DOHH2 (cell line): ENCODE measurements at regions not wholly inside any gene's neighbourhood (a gene's known extent, or its start where the extent isn't known, plus 50 kb on each side); places are given as distances from the start of the nearest gene placed in this dataset.

Experiments
- H3F3A ChIP-seq: fragments of 200-600 bp; sonication (generic), shearing (Covaris generic); 2 replicates; pipeline ENCODE4 v1.6.0; 2016; ENCODE audit warnings: antibody characterized with exemption, mild to moderate bottlenecking; ENCODE audit not compliant: control insufficient read depth, insufficient read depth
- H3K27ac ChIP-seq: fragments of 200-600 bp; sonication (generic); 2 replicates; pipeline ENCODE4 v1.5.1; 2014; ENCODE audit warnings: low read depth, mild to moderate bottlenecking, low read length, moderate library complexity
- H3K27me3 ChIP-seq: fragments of 200-600 bp; sonication (generic); 2 replicates; pipeline ENCODE4 v1.6.1; 2014; ENCODE audit warnings: mild to moderate bottlenecking, low read length, mixed read lengths; ENCODE audit not compliant: control insufficient read depth
- H3K36me3 ChIP-seq: fragments of 200-600 bp; sonication (generic); 2 replicates; pipeline ENCODE4 v1.6.1; 2014; ENCODE audit warnings: mild to moderate bottlenecking, low read length, moderate library complexity, mixed read lengths; ENCODE audit not compliant: control insufficient read depth
- H3K4me1 ChIP-seq: fragments of 200-600 bp; sonication (generic); 2 replicates; pipeline ENCODE4 v1.6.1; 2014; ENCODE audit warnings: mild to moderate bottlenecking, low read length, mixed read lengths; ENCODE audit not compliant: control insufficient read depth
- H3K4me2 ChIP-seq: fragments of 200-600 bp; sonication (generic); 2 replicates; pipeline ENCODE4 v1.6.0; 2014; ENCODE audit warnings: mild to moderate bottlenecking, low read length, moderate library complexity
- H3K4me3 ChIP-seq: fragments of 200-600 bp; sonication (generic); 2 replicates; pipeline ENCODE4 v1.5.1; 2014; ENCODE audit warnings: mild to moderate bottlenecking, low read length, mixed read lengths
- H3K79me2 ChIP-seq: fragments of 200-600 bp; sonication (generic); 2 replicates; pipeline ENCODE4 v1.6.1; 2014; ENCODE audit warnings: mild to moderate bottlenecking, low read length, mixed read lengths; ENCODE audit not compliant: control insufficient read depth
- H3K9me2 ChIP-seq: fragments of 200-600 bp; sonication (generic); replicated peaks from 2 replicates; pipeline ENCODE4 v1.6.1; 2014; ENCODE audit warnings: mild to moderate bottlenecking, low read length, mixed read lengths; ENCODE audit not compliant: control insufficient read depth
- H3K9me3 ChIP-seq: fragments of 200-600 bp; sonication (generic); 2 replicates; pipeline ENCODE4 v1.6.1; 2014; ENCODE audit warnings: antibody characterized with exemption, low read length, mixed read lengths; ENCODE audit not compliant: control insufficient read depth, insufficient read depth
- H4K20me1 ChIP-seq: fragments of 200-600 bp; sonication (generic); 2 replicates; pipeline ENCODE4 v1.6.0; 2014; ENCODE audit warnings: low read depth, mild to moderate bottlenecking, antibody characterized with exemption, low read length, moderate library complexity; ENCODE audit not compliant: control insufficient read depth, insufficient read depth
- EZH2phosphoT487 ChIP-seq: fragments of 200-600 bp; sonication (generic); IDR thresholded peaks from 2 replicates; pipeline ENCODE4 v1.6.1; 2017; ENCODE audit warnings: borderline replicate concordance, mild to moderate bottlenecking, antibody characterized with exemption, low read length, moderate library complexity, mixed read lengths
- TF ChIP-seq, protein P1 (sequence below): fragments of 200-600 bp; sonication (generic); IDR thresholded peaks from one replicate; pipeline ENCODE4 v1.5.1; 2014; ENCODE audit warnings: antibody characterized with exemption, mild to moderate bottlenecking, low read depth, low read length; ENCODE audit not compliant: poor library complexity, severe bottlenecking

DNA sequence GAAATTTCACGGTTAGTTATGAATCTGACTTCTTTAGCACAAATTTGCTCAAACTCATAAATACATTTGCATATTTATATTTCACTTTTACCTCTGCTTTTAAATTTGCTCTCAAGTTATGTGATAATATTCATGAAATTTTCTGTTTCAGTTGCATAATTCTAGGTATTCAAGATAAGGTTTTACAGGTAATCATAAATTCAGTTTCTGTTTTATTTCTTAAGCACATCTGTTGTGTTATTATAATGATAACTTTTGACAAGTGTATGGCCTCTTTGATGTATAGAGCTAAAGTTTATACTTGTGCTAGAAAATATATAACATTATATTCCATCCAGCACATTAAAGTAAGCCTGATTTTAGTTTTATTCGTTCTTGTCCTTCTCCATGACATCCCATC is 308.1 kb downstream of the SLC7A11 start:
- H3K79me2 ChIP-seq, result no peaks in the 10 kb centered on the region
- TF ChIP-seq, protein P1, sequence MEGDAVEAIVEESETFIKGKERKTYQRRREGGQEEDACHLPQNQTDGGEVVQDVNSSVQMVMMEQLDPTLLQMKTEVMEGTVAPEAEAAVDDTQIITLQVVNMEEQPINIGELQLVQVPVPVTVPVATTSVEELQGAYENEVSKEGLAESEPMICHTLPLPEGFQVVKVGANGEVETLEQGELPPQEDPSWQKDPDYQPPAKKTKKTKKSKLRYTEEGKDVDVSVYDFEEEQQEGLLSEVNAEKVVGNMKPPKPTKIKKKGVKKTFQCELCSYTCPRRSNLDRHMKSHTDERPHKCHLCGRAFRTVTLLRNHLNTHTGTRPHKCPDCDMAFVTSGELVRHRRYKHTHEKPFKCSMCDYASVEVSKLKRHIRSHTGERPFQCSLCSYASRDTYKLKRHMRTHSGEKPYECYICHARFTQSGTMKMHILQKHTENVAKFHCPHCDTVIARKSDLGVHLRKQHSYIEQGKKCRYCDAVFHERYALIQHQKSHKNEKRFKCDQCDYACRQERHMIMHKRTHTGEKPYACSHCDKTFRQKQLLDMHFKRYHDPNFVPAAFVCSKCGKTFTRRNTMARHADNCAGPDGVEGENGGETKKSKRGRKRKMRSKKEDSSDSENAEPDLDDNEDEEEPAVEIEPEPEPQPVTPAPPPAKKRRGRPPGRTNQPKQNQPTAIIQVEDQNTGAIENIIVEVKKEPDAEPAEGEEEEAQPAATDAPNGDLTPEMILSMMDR, result no peak
- no peak for TF ChIP-seq EZH2phosphoT487
- no peaks in the 10 kb centered on the region for H3K4me1 ChIP-seq
- H3K27me3 ChIP-seq, result no peaks in the 10 kb centered on the region
- no peaks in the 10 kb centered on the region for H4K20me1 ChIP-seq
- H3K27ac ChIP-seq, result no peak overlapping the region
- no peaks in the 10 kb centered on the region for H3K9me3 ChIP-seq
- no peaks in the 10 kb centered on the region for H3F3A ChIP-seq
- H3K9me2 ChIP-seq, result no peaks in the 10 kb centered on the region
- no peak overlapping the region for H3K4me3 ChIP-seq
- no peaks in the 10 kb centered on the region for H3K36me3 ChIP-seq
- no peak overlapping the region for H3K4me2 ChIP-seq

DNA sequence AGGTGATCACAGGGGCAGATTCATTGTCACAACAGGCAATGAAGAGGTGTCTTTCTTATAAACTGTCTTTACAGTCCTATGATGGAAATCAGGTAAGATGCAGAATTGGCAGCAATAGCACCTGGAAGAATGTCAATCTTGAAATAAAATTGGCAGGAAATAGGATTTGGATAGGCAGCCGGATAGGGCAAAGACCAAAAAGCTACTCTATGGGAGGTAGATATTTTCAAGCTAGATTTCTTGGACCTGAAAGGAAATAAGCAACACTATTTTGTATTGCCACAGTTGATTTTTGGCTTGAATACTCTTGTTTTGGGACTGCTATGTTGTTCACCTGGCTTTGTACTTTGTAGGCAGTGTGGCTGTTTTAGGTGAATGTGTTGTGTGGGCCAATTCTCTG is 314.2 kb downstream of the SLC7A11 start:
- TF ChIP-seq, protein P1, result no peak
- TF ChIP-seq EZH2phosphoT487, result no peak
- no peak overlapping the region for H3K27ac ChIP-seq
- no peaks in the 10 kb centered on the region for H3K4me1 ChIP-seq
- H3K79me2 ChIP-seq, result no peaks in the 10 kb centered on the region
- H3K36me3 ChIP-seq, result no peaks in the 10 kb centered on the region
- H3F3A ChIP-seq, result no peaks in the 10 kb centered on the region
- H4K20me1 ChIP-seq, result no peaks in the 10 kb centered on the region
- no peaks in the 10 kb centered on the region for H3K9me3 ChIP-seq
- no peaks in the 10 kb centered on the region for H3K9me2 ChIP-seq
- H3K4me2 ChIP-seq, result no peak overlapping the region
- no peak overlapping the region for H3K4me3 ChIP-seq
- H3K27me3 ChIP-seq, result no peaks in the 10 kb centered on the region

DNA sequence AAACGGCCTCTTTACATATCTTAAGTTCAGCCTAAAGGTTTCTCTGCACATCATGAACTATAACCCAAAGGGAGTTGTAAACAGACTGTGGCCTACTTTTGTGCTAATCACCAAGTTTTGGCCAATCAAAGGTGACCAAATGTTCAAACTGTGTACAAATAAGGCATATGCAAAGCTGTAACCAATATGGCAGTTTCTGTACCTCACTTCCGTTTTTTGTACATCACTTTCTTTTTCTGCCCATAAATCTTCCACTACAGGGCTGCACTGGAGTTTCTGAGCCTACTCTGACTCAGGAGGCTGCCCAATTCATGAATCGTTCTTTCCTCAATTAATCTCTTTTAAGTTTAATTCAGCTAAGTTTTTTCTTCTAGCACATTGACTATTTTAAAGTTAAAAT is 318.7 kb downstream of the SLC7A11 start:
- TF ChIP-seq, protein P1, result no peak
- TF ChIP-seq EZH2phosphoT487, result no peak
- no peak overlapping the region for H3K4me3 ChIP-seq
- no peaks in the 10 kb centered on the region for H3F3A ChIP-seq
- H3K27ac ChIP-seq, result no peak overlapping the region
- no peaks in the 10 kb centered on the region for H3K4me1 ChIP-seq
- H3K9me2 ChIP-seq, result no peaks in the 10 kb centered on the region
- no peaks in the 10 kb centered on the region for H3K36me3 ChIP-seq
- no peaks in the 10 kb centered on the region for H3K79me2 ChIP-seq
- H3K4me2 ChIP-seq, result no peak overlapping the region
- H3K9me3 ChIP-seq, result no peaks in the 10 kb centered on the region
- H4K20me1 ChIP-seq, result no peaks in the 10 kb centered on the region
- no peaks in the 10 kb centered on the region for H3K27me3 ChIP-seq

DNA sequence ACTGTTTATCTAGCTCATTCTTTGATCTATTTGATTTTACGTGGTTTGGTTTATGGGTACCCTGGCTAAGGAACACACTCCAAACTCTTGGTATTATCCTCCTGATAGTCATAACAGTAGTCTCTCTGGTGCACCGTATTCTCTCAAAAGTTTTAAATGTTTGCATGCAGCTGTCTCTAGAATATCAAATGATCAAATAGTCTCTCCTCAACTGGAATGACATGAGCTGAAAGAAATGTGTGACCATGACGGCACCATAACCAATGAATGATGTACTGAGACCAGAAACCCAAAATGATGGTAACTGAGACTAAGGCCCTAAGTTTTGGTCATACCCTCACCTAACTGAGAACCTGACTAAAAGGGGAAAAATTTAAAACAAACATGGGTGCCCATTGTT is 319.4 kb downstream of the SLC7A11 start:
- TF ChIP-seq, protein P1, result no peak
- Histone ChIP-seq H3K9me2 (no peaks in the 10 kb centered on the region), H3K36me3 (no peaks in the 10 kb centered on the region)

More for the DNA sequence above, 319.4 kb downstream of the SLC7A11 start:
- Histone ChIP-seq H3K4me1 (no peaks in the 10 kb centered on the region), H3K9me3 (no peaks in the 10 kb centered on the region), H3K27me3 (no peaks in the 10 kb centered on the region), H3K79me2 (no peaks in the 10 kb centered on the region), H4K20me1 (no peaks in the 10 kb centered on the region), H3F3A (no peaks in the 10 kb centered on the region), H3K27ac (no peak overlapping the region), H3K4me2 (no peak overlapping the region), H3K4me3 (no peak overlapping the region)
